HCT116 (cell line): ENCODE measurements at regions not wholly inside any gene's neighbourhood (a gene's known extent, or its start where the extent isn't known, plus 50 kb on each side); places are given as distances from the start of the nearest gene placed in this dataset.

Source experiments
- ATAC-seq: fragments of 200-7000 bp; cut with Tn5 transposase; 2 replicates; pipeline ENCODE4 v1.9.1; 2020; ENCODE audit warnings: mild to moderate bottlenecking, moderate library complexity
- BruUV-seq: library from RNA; stranded (reverse); fragments of 400-500 nt; replicated peaks from 2 replicates; lab custom pipeline; 2021; lab: Mats Ljungman, UMichigan
- CTCF ChIA-PET: fragments of 300-600 bp; sonication (Branson Sonifier 250); formaldehyde crosslinking; loops from one replicate; lab custom pipeline; 2021; ENCODE audit warnings: antibody characterized with exemption; lab: Charles Lee
- POLR2A ChIA-PET: fragments of 300-600, 350-600 bp; sonication (Branson Sonifier 250); formaldehyde crosslinking; loops from one replicate; lab custom pipeline; 2021; ENCODE audit warnings: antibody characterized with exemption; lab: Charles Lee
- RAD21 ChIA-PET, 2 experiments: fragments of 300-600 bp; sonication (Branson Sonifier 250); formaldehyde crosslinking; loops; one replicate each; lab custom pipeline; 2023; ENCODE audit warnings: low total read pairs in 2 of 2; ENCODE audit not compliant: uncharacterized antibody in 2 of 2, unreplicated experiment in 2 of 2, low non-redundant PET in 1 of 2; lab: Charles Lee
- DNase-seq: peaks from one replicate; pipeline ENCODE4 v3.0.0-alpha.2; 2010; ENCODE audit warnings: low read depth, low spot score
- H2AFZ ChIP-seq: fragments of 200-600 bp; shearing (Covaris generic), sonication (generic); 2 replicates; pipeline ENCODE4 v1.6.1; 2017; ENCODE audit warnings: low read depth, mixed run types, mixed read lengths, antibody characterized with exemption, low read length; ENCODE audit not compliant: poor library complexity, severe bottlenecking
- H3K27ac ChIP-seq: 2 replicates; pipeline ENCODE4 v1.5.1; 2012; ENCODE audit warnings: low read depth, low read length
- H3K27me3 ChIP-seq: fragments of 200-600 bp; sonication (generic); 2 replicates; pipeline ENCODE4 v1.6.1; 2016; ENCODE audit warnings: mixed run types, low read length, mixed read lengths; ENCODE audit not compliant: insufficient read depth
- H3K36me3 ChIP-seq, 2 experiments: fragments of 200-500 bp in 1 of 2; fragments of 200-600 bp in 1 of 2; sonication (Bioruptor generic) in 1 of 2; sonication (generic) in 1 of 2; 2 replicates each; pipeline versions ENCODE4 v1.5.1 to v1.6.1; 2014 to 2016; ENCODE audit warnings: low read length in 2 of 2, inconsistent platforms in 1 of 2, mixed read lengths in 1 of 2, mixed run types in 1 of 2; ENCODE audit not compliant: insufficient read depth in 2 of 2, control insufficient read depth in 1 of 2
- H3K4me1 ChIP-seq, 2 experiments: fragments of 200-600 bp in 1 of 2; sonication (generic) in 1 of 2; 2 replicates each; pipeline versions ENCODE4 v1.5.1 to v1.6.1; 2012 to 2017; ENCODE audit warnings: low read length in 2 of 2, inconsistent platforms in 1 of 2, mild to moderate bottlenecking in 1 of 2, mixed read lengths in 1 of 2, mixed run types in 1 of 2, moderate library complexity in 1 of 2; ENCODE audit not compliant: insufficient read depth in 2 of 2, control insufficient read depth in 1 of 2
- H3K4me2 ChIP-seq: fragments of 200-600 bp; sonication (generic); 2 replicates; pipeline ENCODE4 v1.6.1; 2017; ENCODE audit warnings: mixed run types, low read length, mixed read lengths
- H3K4me3 ChIP-seq, 2 experiments: fragments of 200-600 bp in 1 of 2; sonication (generic) in 1 of 2; replicated peaks in 1 of 2; 2 replicates each; pipeline ENCODE4 v1.5.1; 2011 to 2016; ENCODE audit warnings: low read length in 2 of 2, control low read depth in 1 of 2, low read depth in 1 of 2, mild to moderate bottlenecking in 1 of 2, mixed read lengths in 1 of 2, mixed run types in 1 of 2
- H3K79me2 ChIP-seq: fragments of 200-600 bp; sonication (generic); 2 replicates; pipeline ENCODE4 v1.6.1; 2017; ENCODE audit warnings: mild to moderate bottlenecking, mixed run types, low read length, moderate library complexity, mixed read lengths; ENCODE audit not compliant: insufficient read depth
- H3K9ac ChIP-seq: fragments of 200-600 bp; sonication (generic); 2 replicates; pipeline ENCODE4 v1.6.1; 2016; ENCODE audit warnings: low read length, mixed read lengths
- H3K9me2 ChIP-seq: fragments of 200-600 bp; sonication (generic), shearing (Covaris generic); 2 replicates; pipeline ENCODE4 v1.6.1; 2017; ENCODE audit warnings: mixed run types, mild to moderate bottlenecking, moderate library complexity; ENCODE audit not compliant: insufficient read depth
- H3K9me3 ChIP-seq, 2 experiments: fragments of 200-500 bp in 1 of 2; fragments of 200-600 bp in 1 of 2; sonication (Bioruptor generic) in 1 of 2; sonication (generic) in 1 of 2; 2 replicates each; pipeline ENCODE4 v1.6.1; 2014 to 2017; ENCODE audit warnings: low read length in 2 of 2, mixed read lengths in 2 of 2, inconsistent platforms in 1 of 2, low read depth in 1 of 2, mild to moderate bottlenecking in 1 of 2, mixed run types in 1 of 2, moderate library complexity in 1 of 2; ENCODE audit not compliant: control insufficient read depth in 1 of 2, insufficient read depth in 1 of 2
- H4K20me1 ChIP-seq: fragments of 200-600 bp; sonication (generic), shearing (Covaris generic); 2 replicates; pipeline ENCODE4 v1.6.1; 2017; ENCODE audit warnings: mixed run types, mild to moderate bottlenecking, moderate library complexity; ENCODE audit not compliant: insufficient read depth
- ATF3 ChIP-seq: IDR thresholded peaks from 2 replicates; pipeline ENCODE4 v1.6.1; 2012
- CTCF ChIP-seq, 3 experiments: fragments of 200-600 bp in 1 of 3; sonication (generic) in 1 of 3; IDR thresholded peaks in 2 of 3; conservative IDR thresholded peaks in 1 of 3; 2 replicates each; pipeline ENCODE4 v1.5.1; 2012 to 2017; ENCODE audit warnings: low read depth in 2 of 3, low read length in 2 of 3, antibody characterized with exemption in 1 of 3, borderline replicate concordance in 1 of 3, control low read depth in 1 of 3, mild to moderate bottlenecking in 1 of 3, mixed read lengths in 1 of 3, mixed run types in 1 of 3, moderate library complexity in 1 of 3; ENCODE audit not compliant: insufficient read depth in 1 of 3
- ELF1 ChIP-seq: IDR thresholded peaks from 2 replicates; pipeline ENCODE4 v1.6.1; 2012; ENCODE audit warnings: low read depth, borderline replicate concordance
- EZH2 ChIP-seq: fragments of 200-600 bp; sonication (generic); IDR thresholded peaks from 2 replicates; pipeline ENCODE4 v1.6.1; 2017; ENCODE audit warnings: antibody characterized with exemption, mixed run types
- EZH2phosphoT487 ChIP-seq: fragments of 200-600 bp; IDR thresholded peaks from 2 replicates; pipeline ENCODE4 v1.6.1; 2018; ENCODE audit warnings: antibody characterized with exemption, borderline replicate concordance
- JUND ChIP-seq: IDR thresholded peaks from 2 replicates; pipeline ENCODE4 v1.6.1; 2012
- POLR2A ChIP-seq: IDR thresholded peaks from 2 replicates; pipeline ENCODE4 v1.7.0; 2011; ENCODE audit warnings: borderline replicate concordance; ENCODE audit not compliant: insufficient read depth, insufficient read length; ENCODE audit errors: extremely low read depth
- POLR2AphosphoS5 ChIP-seq: IDR thresholded peaks from 2 replicates; pipeline ENCODE4 v1.6.1; 2011; ENCODE audit warnings: mild to moderate bottlenecking, low read depth, low read length, moderate library complexity
- SIN3A ChIP-seq: IDR thresholded peaks from 2 replicates; pipeline ENCODE4 v1.6.1; 2012; ENCODE audit warnings: low read depth
- SP1 ChIP-seq: IDR thresholded peaks from 2 replicates; pipeline ENCODE4 v1.6.1; 2012; ENCODE audit warnings: low read depth
- SRF ChIP-seq: IDR thresholded peaks from 2 replicates; pipeline ENCODE4 v1.6.1; 2012; ENCODE audit warnings: low read depth
- TCF7L2 ChIP-seq: IDR thresholded peaks from 2 replicates; pipeline ENCODE4 v1.7.0; 2011; ENCODE audit warnings: borderline replicate concordance, inconsistent platforms; ENCODE audit not compliant: insufficient read depth, insufficient read length; ENCODE audit errors: extremely low read depth
- ZFX ChIP-seq: fragments of 450-650 bp; IDR thresholded peaks from 2 replicates; pipeline ENCODE4 v1.6.1; 2017
- ZNF274 ChIP-seq: fragments of 200-500 bp; sonication (Bioruptor generic); IDR thresholded peaks from 2 replicates; pipeline ENCODE4 v1.6.1; 2014; ENCODE audit warnings: mild to moderate bottlenecking, low read depth, low read length, inconsistent platforms
- intact Hi-C: fragments of 100-400 bp; cut with micrococcal nuclease; formaldehyde crosslinking; loops from 2 replicates; pipeline ENCODE4 v1.10.0; 2022
- TF ChIP-seq, protein P1 (sequence below): IDR thresholded peaks from 2 replicates; pipeline ENCODE4 v1.6.1; 2011; ENCODE audit warnings: mild to moderate bottlenecking, low read length, moderate library complexity; ENCODE audit not compliant: insufficient replicate concordance; ENCODE audit errors: extremely low read depth
- TF ChIP-seq, protein P2 (sequence below): IDR thresholded peaks from 2 replicates; pipeline ENCODE4 v1.6.1; 2012

DNA sequence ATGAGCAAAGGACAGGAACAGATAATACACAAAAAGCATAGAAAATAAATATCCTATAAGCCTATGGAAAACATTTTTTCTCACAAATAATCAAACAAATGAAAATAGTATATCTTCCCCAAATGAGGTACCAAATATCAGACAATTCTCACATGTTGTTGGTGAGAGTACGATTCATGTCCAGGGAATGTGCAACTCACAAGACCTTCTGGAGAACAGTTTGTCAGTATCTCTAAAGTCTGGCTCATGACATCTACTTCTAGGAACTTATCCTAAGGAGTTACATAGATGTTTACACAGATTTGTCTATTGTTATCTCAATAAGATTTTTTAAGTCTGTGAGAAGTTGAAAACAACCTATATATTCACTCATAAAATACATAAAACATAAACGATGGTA, 80.3 kb upstream of the ARHGEF7 start:
- no TSS peak for BruUV-seq
- Histone ChIP-seq H4K20me1 (no peaks in the 10 kb centered on the region), H3K4me2 (no peak overlapping the region), H3K27me3 (no peaks in the 10 kb centered on the region), H3K4me3 (no peak overlapping the region), H3K27ac (no peak overlapping the region), H3K9me3 (no peaks in the 10 kb centered on the region), H3K9ac (no peak overlapping the region), H3K36me3 (no peaks in the 10 kb centered on the region), H3K79me2 (no peaks in the 10 kb centered on the region), H3K9me2 (no peaks in the 10 kb centered on the region), H3K4me1 (peaks cover 0 to 22% of the 10 kb centered on the region in 2 experiments; a peak in 2 of 4 replicates), H2AFZ (no peak overlapping the region)
- ChIA-PET CTCF (no interaction called here), RAD21 (no interaction called here), POLR2A (no interaction called here)
- DNase-seq = no peak
- ATAC-seq = no peak
- TF ChIP-seq POLR2A (no peak), CTCF (IDR thresholded peaks at IDR 0.05 in 2 of 3, conservative IDR thresholded peaks at IDR 0.05 in 1 of 3; ENCODE audit: borderline replicate concordance in 1 of 3, insufficient read depth in 1 of 3, low read depth in 2 of 3, low read length in 2 of 3) (no peak), TCF7L2 (no peak), SP1 (no peak), EZH2 (no peak), JUND (no peak), ELF1 (no peak), ATF3 (no peak), ZFX (no peak), SRF (no peak), ZNF274 (no peak), EZH2phosphoT487 (no peak), POLR2AphosphoS5 (no peak), SIN3A (no peak)
- TF ChIP-seq, protein P1, sequence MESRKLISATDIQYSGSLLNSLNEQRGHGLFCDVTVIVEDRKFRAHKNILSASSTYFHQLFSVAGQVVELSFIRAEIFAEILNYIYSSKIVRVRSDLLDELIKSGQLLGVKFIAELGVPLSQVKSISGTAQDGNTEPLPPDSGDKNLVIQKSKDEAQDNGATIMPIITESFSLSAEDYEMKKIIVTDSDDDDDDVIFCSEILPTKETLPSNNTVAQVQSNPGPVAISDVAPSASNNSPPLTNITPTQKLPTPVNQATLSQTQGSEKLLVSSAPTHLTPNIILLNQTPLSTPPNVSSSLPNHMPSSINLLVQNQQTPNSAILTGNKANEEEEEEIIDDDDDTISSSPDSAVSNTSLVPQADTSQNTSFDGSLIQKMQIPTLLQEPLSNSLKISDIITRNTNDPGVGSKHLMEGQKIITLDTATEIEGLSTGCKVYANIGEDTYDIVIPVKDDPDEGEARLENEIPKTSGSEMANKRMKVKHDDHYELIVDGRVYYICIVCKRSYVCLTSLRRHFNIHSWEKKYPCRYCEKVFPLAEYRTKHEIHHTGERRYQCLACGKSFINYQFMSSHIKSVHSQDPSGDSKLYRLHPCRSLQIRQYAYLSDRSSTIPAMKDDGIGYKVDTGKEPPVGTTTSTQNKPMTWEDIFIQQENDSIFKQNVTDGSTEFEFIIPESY = no peak
- TF ChIP-seq, protein P2, sequence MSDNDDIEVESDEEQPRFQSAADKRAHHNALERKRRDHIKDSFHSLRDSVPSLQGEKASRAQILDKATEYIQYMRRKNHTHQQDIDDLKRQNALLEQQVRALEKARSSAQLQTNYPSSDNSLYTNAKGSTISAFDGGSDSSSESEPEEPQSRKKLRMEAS = no peak
- intact Hi-C loops = no loop called here
